Endothelial cell of umbilical vein (primary cell): ENCODE measurements at regions not wholly inside any gene's neighbourhood (a gene's known extent, or its start where the extent isn't known, plus 50 kb on each side); places are given as distances from the start of the nearest gene placed in this dataset.

Experiments used
- BruUV-seq: library from RNA; stranded (reverse); fragments of 400-500 nt; replicated peaks from 2 replicates; lab custom pipeline; 2021; lab: Mats Ljungman, UMichigan
- CTCF ChIA-PET: fragments of 300-600, 350-600 bp; sonication (Branson Sonifier 250); formaldehyde crosslinking; loops from one replicate; lab custom pipeline; 2021; ENCODE audit warnings: antibody characterized with exemption, inconsistent platforms; lab: Charles Lee
- POLR2A ChIA-PET: fragments of 300-600, 350-600 bp; sonication (Branson Sonifier 250); formaldehyde crosslinking; loops from one replicate; lab custom pipeline; 2021; ENCODE audit warnings: antibody characterized with exemption, inconsistent platforms; lab: Charles Lee
- DNase-seq: peaks from one replicate; pipeline ENCODE4 v3.0.0-alpha.2; 2011; ENCODE audit warnings: low read depth, low spot score
- FAIRE-seq: peaks from 2 replicates; lab custom pipeline; 2011; peaks lifted over from hg19 to GRCh38; lab: Jason Lieb, UNC
- H2AFZ ChIP-seq: 2 replicates; pipeline ENCODE4 v1.6.0; 2012; ENCODE audit warnings: low read depth, low read length, control low read depth, inconsistent platforms
- H3K27ac ChIP-seq: 2 replicates; pipeline ENCODE4 v1.5.1; 2011; ENCODE audit warnings: low read depth, mild to moderate bottlenecking, control low read depth, low read length, moderate library complexity; ENCODE audit not compliant: insufficient read depth
- H3K27me3 ChIP-seq, 2 experiments: 2 replicates each; pipeline versions ENCODE4 v1.6.0 to v1.6.1; 2011; ENCODE audit warnings: low read length in 2 of 2, mixed read lengths in 1 of 2; ENCODE audit not compliant: control insufficient read depth in 2 of 2, insufficient read depth in 2 of 2
- H3K36me3 ChIP-seq, 2 experiments: 2 replicates in 1 of 2; 3 replicates in 1 of 2; pipeline ENCODE4 v1.5.1; 2011; ENCODE audit warnings: low read length in 2 of 2, mild to moderate bottlenecking in 1 of 2, moderate library complexity in 1 of 2; ENCODE audit not compliant: control insufficient read depth in 2 of 2, insufficient read depth in 2 of 2; ENCODE audit errors: extremely low read depth in 1 of 2
- H3K4me1 ChIP-seq: 3 replicates; pipeline ENCODE4 v1.5.1; 2011; ENCODE audit warnings: mild to moderate bottlenecking, low read length; ENCODE audit not compliant: control insufficient read depth, insufficient read depth; ENCODE audit errors: extremely low read depth
- H3K4me2 ChIP-seq: 2 replicates; pipeline ENCODE4 v1.6.1; 2011; ENCODE audit warnings: low read length, control low read depth, mixed read lengths; ENCODE audit not compliant: insufficient read depth
- H3K4me3 ChIP-seq, 3 experiments: fragments of 200-600 bp in 1 of 3; sonication (generic), shearing (Covaris generic) in 1 of 3; replicated peaks in 1 of 3; 2 replicates each; pipeline ENCODE4 v1.5.1; 2011 to 2016; ENCODE audit warnings: control low read depth in 3 of 3, low read length in 3 of 3, mild to moderate bottlenecking in 2 of 3, inconsistent platforms in 1 of 3, low read depth in 1 of 3, moderate library complexity in 1 of 3; ENCODE audit not compliant: insufficient read depth in 1 of 3
- H3K79me2 ChIP-seq: 2 replicates; pipeline ENCODE4 v1.6.0; 2012; ENCODE audit warnings: low read length, inconsistent platforms; ENCODE audit not compliant: control insufficient read depth, insufficient read depth
- H3K9ac ChIP-seq: replicated peaks from 2 replicates; pipeline ENCODE3; 2011; ENCODE audit warnings: low read length, control low read depth; ENCODE audit not compliant: insufficient read depth; ENCODE audit errors: extremely low read depth
- H3K9me1 ChIP-seq: replicated peaks from 3 replicates; pipeline ENCODE4 v1.6.0; 2011; ENCODE audit warnings: mild to moderate bottlenecking, low read length; ENCODE audit not compliant: control insufficient read depth, insufficient read depth; ENCODE audit errors: extremely low read depth
- H3K9me3 ChIP-seq: replicated peaks from 2 replicates; pipeline ENCODE4 v1.5.1; 2012; ENCODE audit warnings: low read length, inconsistent platforms; ENCODE audit not compliant: control insufficient read depth, insufficient read depth
- H4K20me1 ChIP-seq: replicated peaks from 2 replicates; pipeline ENCODE3; 2011; ENCODE audit warnings: mild to moderate bottlenecking, low read length; ENCODE audit not compliant: control insufficient read depth, insufficient read depth; ENCODE audit errors: extremely low read depth
- CTCF ChIP-seq, 2 donors: IDR thresholded peaks; 1 replicate in 1 of 2; 2 replicates in 1 of 2; pipeline ENCODE4 v1.5.1; 2011; ENCODE audit warnings: low read length in 2 of 2, mild to moderate bottlenecking in 2 of 2, moderate library complexity in 2 of 2, control low read depth in 1 of 2, inconsistent platforms in 1 of 2, low read depth in 1 of 2; ENCODE audit not compliant: insufficient read depth in 1 of 2; ENCODE audit errors: extremely low read depth in 1 of 2
- EZH2 ChIP-seq: IDR thresholded peaks from 2 replicates; pipeline ENCODE4 v1.6.1; 2012; ENCODE audit warnings: borderline replicate concordance, low read depth, mild to moderate bottlenecking, moderate library complexity, low read length, inconsistent platforms; ENCODE audit not compliant: severe bottlenecking
- FOS ChIP-seq: IDR thresholded peaks from 2 replicates; pipeline ENCODE4 v1.6.1; 2011; ENCODE audit warnings: mild to moderate bottlenecking, low read length, moderate library complexity, borderline replicate concordance; ENCODE audit not compliant: insufficient read depth
- GATA2 ChIP-seq: IDR thresholded peaks from 2 replicates; pipeline ENCODE4 v1.7.0; 2011; ENCODE audit warnings: low read depth, mild to moderate bottlenecking, moderate library complexity, mixed read lengths, low read length; ENCODE audit not compliant: insufficient read length, insufficient read depth
- JUN ChIP-seq: IDR thresholded peaks from 2 replicates; pipeline ENCODE4 v1.6.1; 2011; ENCODE audit warnings: borderline replicate concordance, low read depth; ENCODE audit not compliant: insufficient read length, insufficient read depth
- MAX ChIP-seq: IDR thresholded peaks from 2 replicates; pipeline ENCODE4 v1.6.1; 2011; ENCODE audit not compliant: insufficient read depth, insufficient read length
- MYC ChIP-seq: IDR thresholded peaks from one replicate; pipeline ENCODE4 v1.6.1; 2011; ENCODE audit warnings: mild to moderate bottlenecking, low read depth, low read length
- POLR2A ChIP-seq: IDR thresholded peaks from 2 replicates; pipeline ENCODE4 v1.6.1; 2012; ENCODE audit warnings: low read depth, mild to moderate bottlenecking, control low read depth, low read length
- POLR2AphosphoS5 ChIP-seq: IDR thresholded peaks from 2 replicates; pipeline ENCODE4 v1.6.1; 2012; ENCODE audit warnings: low read depth, mild to moderate bottlenecking, control low read depth, low read length, moderate library complexity; ENCODE audit not compliant: insufficient read depth
- dilution Hi-C: fragments of 300-500 bp; cut with MboI; formaldehyde crosslinking; loops from one replicate; pipeline ENCODE4 v1.15.0; 2019; ENCODE audit warnings: low sequenced_read_pairs; ENCODE audit not compliant: extremely low pct_ligation_motif_present
- intact Hi-C: fragments of 100-400 bp; cut with micrococcal nuclease; formaldehyde crosslinking; loops from one replicate; pipeline ENCODE4 v1.10.0; 2022

- H3K9me1 ChIP-seq: no peaks in the 10 kb centered on the region
- H3K9me3 ChIP-seq: no peaks in the 10 kb centered on the region
- no peak overlapping the region for H3K4me3 ChIP-seq
- no peaks in the 10 kb centered on the region for H3K79me2 ChIP-seq
- no peaks in the 10 kb centered on the region for H3K4me1 ChIP-seq
- no peaks in the 10 kb centered on the region for H3K36me3 ChIP-seq
- ChIA-PET POLR2A (no interaction called here), CTCF (no interaction called here)
- TF ChIP-seq POLR2A: no peak
- no peak for TF ChIP-seq JUN
- no peak for TF ChIP-seq POLR2AphosphoS5
- TF ChIP-seq MAX: no peak
- TF ChIP-seq MYC: no peak
- TF ChIP-seq FOS: no peak
- TF ChIP-seq CTCF (IDR thresholded peaks at IDR 0.05; ENCODE audit: extremely low read depth in 1 of 2, insufficient read depth in 1 of 2, low read depth in 1 of 2, low read length in 2 of 2): no peak
- TF ChIP-seq GATA2: no peak
- no peak for TF ChIP-seq EZH2
- no peak overlapping the region for H3K4me2 ChIP-seq
- no peak for DNase-seq
- no TSS peak for BruUV-seq
- FAIRE-seq: no peak
- dilution Hi-C loops: no loop called here
- intact Hi-C loops: no loop called here
- no peak overlapping the region for H3K27ac ChIP-seq
- no peaks in the 10 kb centered on the region for H3K27me3 ChIP-seq
- H4K20me1 ChIP-seq: no peaks in the 10 kb centered on the region
- H3K9ac ChIP-seq: no peak overlapping the region
- H2AFZ ChIP-seq: no peak overlapping the region
These were observed 512.6 kb upstream of the ZFHX3 start for GRCh38 chr16:73560497-73560896.
